ENCODE measurements at regions not wholly inside any gene's neighbourhood (a gene's known extent, or its start where the extent isn't known, plus 50 kb on each side); places are given as distances from the start of the nearest gene placed in this dataset.

DNA sequence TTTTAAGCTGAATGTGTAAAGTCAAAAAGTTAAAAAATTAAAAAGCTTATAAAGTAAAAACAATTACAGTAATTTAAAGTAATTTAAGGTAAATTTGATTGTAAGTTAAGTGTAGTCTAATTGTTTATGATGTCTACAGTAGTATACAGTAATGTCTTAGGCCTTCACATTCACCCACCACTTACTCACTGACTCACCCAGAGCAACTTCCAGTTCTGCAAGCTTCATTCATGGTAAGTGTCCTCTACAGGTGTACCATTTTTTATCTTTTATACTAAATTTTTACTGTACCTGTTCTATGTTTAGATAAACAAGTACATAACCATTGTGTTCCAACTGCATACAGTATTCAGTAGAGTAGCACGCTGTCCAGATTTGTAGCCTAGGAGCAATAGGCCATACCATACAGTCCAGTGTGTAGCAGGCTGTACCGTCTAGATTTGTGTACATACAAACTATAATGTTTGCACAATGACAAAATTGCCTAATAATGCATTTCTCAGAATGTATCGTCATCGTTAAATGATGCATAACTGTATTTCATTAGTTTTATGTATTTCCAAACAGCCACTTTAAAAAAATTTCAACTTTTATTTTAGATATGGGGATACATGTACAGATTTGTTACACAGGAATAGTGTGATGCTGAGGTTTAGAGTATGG lies 319.3 kb downstream of the DYSF start:
- Mint-ChIP-seq H3K9me3 (peaks cover 5% of the 10 kb centered on the region), H3K27ac (no peak overlapping the region), H3K4me3 (no peak overlapping the region), H3K36me3 (ENCODE audit: low read depth) (no peaks in the 10 kb centered on the region), H3K27me3 (no peaks in the 10 kb centered on the region), H3K4me1 (ENCODE audit: low read depth) (no peaks in the 10 kb centered on the region)
- no peak for DNase-seq

DNA sequence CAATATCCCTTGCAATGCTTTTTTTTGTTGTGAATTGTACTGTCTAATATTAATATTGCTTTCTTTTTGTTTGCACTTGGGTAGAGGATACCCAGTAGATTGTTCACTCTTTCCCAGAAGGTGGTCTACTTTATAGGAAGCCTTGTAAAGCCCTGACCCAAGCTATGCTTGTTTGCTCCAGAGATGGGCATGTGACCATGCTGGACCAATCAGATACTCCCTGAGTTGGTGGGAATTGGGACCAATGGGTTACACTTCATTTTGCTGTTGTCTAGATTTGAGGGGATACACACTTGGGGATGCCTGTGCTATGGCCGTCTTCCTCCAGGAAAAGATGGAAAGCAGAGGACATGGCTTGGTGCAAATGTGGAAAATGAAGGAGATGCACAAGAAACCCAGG lies 314.3 kb downstream of the DYSF start:
- DNase-seq, result no peak
- H3K36me3 Mint-ChIP-seq (ENCODE audit: low read depth), result no peaks in the 10 kb centered on the region
- H3K4me1 Mint-ChIP-seq (ENCODE audit: low read depth), result no peaks in the 10 kb centered on the region
- H3K27ac Mint-ChIP-seq, result no peak overlapping the region
- no peak overlapping the region for H3K4me3 Mint-ChIP-seq
- peaks cover 5% of the 10 kb centered on the region for H3K27me3 Mint-ChIP-seq
- H3K9me3 Mint-ChIP-seq, result peaks cover 5% of the 10 kb centered on the region

DNA sequence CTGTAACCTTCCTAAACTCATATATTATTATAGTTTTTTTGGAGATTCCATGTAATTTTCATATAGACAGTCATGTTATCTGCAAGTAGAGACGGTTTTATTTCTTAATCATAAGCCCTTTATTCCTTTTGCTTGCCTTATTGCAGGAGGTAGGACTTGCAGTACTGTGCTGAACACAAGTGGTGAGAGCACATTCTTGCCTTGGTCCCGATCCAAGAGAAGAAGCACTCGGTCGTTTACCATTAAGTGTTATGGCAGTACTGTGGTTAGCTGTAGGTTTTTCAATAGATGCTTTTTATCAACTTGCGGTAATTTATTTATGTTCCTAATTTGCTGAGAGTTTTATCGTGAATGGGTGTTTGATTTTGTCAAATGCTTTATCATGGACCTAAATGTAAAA lies 305.7 kb downstream of the DYSF start:
- Mint-ChIP-seq H3K27ac (no peak overlapping the region), H3K4me1 (ENCODE audit: low read depth) (no peaks in the 10 kb centered on the region), H3K4me3 (no peak overlapping the region), H3K27me3 (peaks cover 21% of the 10 kb centered on the region), H3K36me3 (ENCODE audit: low read depth) (no peaks in the 10 kb centered on the region), H3K9me3 (no peaks in the 10 kb centered on the region)
- no peak for DNase-seq

DNA sequence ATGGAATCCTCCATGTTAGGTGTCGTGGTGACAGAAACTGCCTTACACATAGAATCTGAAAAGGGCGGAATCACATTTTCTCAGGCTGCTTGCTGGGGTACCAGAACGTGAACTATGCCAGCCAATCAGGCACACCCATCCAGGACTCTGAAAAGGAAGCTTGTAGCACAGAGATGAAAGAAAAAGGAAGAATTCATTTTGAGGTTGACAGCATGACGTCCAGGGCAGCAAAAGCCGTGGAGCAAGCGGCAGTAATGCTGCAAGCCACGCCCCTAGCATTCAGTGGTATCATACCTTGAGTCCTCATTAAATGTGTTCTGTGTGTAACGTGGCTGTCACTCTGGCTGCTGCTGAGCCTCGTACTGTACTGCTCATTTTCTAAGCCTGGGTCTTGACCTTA lies 304.0 kb downstream of the DYSF start:
- Mint-ChIP-seq H3K27me3 (peaks cover 16% of the 10 kb centered on the region), H3K4me1 (ENCODE audit: low read depth) (no peaks in the 10 kb centered on the region), H3K27ac (no peak overlapping the region), H3K4me3 (no peak overlapping the region), H3K36me3 (ENCODE audit: low read depth) (no peaks in the 10 kb centered on the region), H3K9me3 (no peaks in the 10 kb centered on the region)
- no peak for DNase-seq

DNA sequence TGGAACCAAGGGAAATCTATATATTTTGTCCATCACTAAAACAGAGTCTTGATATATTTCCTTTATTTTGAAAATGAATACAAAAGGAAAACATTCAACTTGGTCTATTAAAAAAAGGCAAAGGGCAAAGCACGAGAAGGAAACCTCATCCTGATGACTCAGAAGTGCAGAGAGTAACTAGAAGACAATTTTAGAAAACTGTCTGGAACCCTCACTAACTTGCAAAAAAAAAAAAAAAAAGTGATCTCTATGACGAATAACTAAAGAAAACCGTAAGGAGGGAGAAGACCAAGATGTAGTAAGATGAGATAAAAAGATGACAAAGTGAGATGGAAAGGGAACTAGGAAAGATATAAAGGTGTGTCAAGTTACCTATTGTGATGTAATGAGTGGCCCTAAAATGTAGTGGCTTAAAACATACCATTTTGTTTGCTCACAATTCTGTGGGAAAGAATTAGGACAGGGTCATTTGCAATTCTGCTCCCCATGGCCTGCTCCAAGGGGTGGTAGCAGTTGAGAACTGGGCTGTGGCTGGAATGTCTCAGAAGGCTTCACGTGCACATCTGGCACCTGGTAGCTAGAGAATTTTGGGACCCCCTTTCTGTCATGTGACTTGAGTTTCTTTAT lies 303.0 kb downstream of the DYSF start:
- Mint-ChIP-seq H3K27me3 (peaks cover 20% of the 10 kb centered on the region), H3K9me3 (peaks cover 3% of the 10 kb centered on the region), H3K4me3 (no peak overlapping the region), H3K27ac (no peak overlapping the region), H3K36me3 (ENCODE audit: low read depth) (no peaks in the 10 kb centered on the region), H3K4me1 (ENCODE audit: low read depth) (no peaks in the 10 kb centered on the region)
- no peak for DNase-seq

DNA sequence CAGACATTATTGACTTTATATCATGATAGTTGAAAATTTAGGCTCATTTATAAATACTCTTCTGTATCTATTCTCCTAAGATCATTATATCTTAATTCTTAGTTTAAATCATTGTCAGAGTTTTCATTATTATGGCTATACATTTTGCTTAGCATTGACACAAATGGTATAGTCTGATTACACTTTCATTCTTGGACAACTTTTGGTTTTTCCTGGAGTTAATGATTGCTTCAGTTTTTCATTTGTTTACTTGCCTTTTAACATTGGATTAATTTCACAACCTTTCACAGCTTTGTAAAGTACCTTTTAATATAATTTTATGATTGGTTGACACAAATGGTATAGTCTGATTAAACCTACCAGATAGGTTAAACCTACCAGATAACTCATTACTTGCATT lies 298.2 kb downstream of the DYSF start:
- Mint-ChIP-seq H3K4me1 (ENCODE audit: low read depth) (no peaks in the 10 kb centered on the region), H3K9me3 (peaks cover 5% of the 10 kb centered on the region), H3K4me3 (no peak overlapping the region), H3K27me3 (peaks cover 27% of the 10 kb centered on the region), H3K36me3 (ENCODE audit: low read depth) (no peaks in the 10 kb centered on the region), H3K27ac (no peak overlapping the region)
- no peak for DNase-seq

DNA sequence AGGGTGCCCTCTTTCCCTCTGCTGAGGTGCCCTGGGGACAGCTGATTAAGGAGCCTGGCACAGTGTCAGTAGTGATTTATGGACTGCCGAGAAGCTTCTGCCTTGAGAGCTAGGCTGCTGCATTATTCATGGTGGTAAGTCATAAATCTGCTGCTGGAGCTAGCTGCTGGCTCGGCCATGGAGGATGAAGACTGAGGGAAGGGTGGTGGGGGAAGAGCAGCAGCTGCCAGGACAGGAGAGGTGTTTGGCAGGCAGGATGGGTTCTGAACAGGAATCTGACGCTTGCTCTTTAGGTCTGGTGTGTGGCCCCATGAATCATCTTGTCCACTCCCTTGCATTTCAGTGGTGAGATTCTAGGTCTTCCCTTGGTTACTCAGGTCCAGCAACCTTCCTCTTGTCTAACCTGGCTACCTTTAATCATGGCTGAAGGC lies 296.3 kb downstream of the DYSF start:
- Mint-ChIP-seq H3K27ac (no peak overlapping the region), H3K36me3 (ENCODE audit: low read depth) (no peaks in the 10 kb centered on the region), H3K4me3 (no peak overlapping the region), H3K4me1 (ENCODE audit: low read depth) (no peaks in the 10 kb centered on the region), H3K27me3 (peaks cover 25% of the 10 kb centered on the region), H3K9me3 (peaks cover 5% of the 10 kb centered on the region)
- no peak for DNase-seq

DNA sequence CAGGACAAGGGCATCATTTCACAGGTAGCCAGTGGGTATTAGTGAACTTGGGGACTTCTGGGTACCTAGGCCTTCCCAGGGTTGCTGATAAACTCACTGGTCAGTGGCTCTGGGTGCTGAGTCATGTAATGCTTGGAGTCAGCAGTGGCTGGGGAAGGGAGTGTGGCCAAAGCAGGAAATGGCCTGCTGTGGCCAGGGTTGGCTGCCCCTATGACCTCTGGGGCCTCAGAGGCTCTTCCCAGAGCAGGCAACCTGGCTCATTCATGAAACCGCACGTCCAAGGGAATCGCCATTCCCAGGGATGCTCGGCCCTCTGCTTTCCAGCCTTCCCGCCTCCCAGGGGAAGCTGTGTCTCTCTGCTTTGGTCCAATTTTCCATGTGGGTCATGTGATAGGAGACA lies 294.9 kb downstream of the DYSF start:
- H3K27me3 Mint-ChIP-seq, result peaks cover 23% of the 10 kb centered on the region
- H3K9me3 Mint-ChIP-seq, result peaks cover 5% of the 10 kb centered on the region
- no peak overlapping the region for H3K4me3 Mint-ChIP-seq
- no peak for DNase-seq
- no peak overlapping the region for H3K27ac Mint-ChIP-seq
- no peaks in the 10 kb centered on the region for H3K4me1 Mint-ChIP-seq (ENCODE audit: low read depth)
- no peaks in the 10 kb centered on the region for H3K36me3 Mint-ChIP-seq (ENCODE audit: low read depth)

DNA sequence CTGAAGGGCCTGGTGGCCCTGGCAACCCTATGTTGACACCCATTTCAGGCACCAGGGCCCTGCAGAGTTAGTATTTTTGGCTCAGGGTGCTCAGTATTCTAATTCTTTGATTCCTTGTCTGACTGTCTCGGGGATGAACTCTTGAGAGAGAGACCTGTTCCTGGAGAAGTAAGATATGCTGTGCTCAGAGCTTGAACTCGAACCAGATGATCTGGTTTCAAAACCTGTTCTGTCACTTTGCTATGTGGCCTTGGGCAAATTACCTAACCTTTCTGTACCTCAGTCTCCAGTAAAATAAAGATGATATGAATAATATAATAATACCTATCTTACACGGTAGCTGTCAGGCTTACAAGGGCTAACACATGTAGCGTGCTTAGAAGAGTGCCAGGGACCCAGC lies 294.2 kb downstream of the DYSF start:
- DNase-seq, result no peak
- H3K27ac Mint-ChIP-seq, result no peak overlapping the region
- H3K9me3 Mint-ChIP-seq, result peaks cover 5% of the 10 kb centered on the region
- peaks cover 23% of the 10 kb centered on the region for H3K27me3 Mint-ChIP-seq
- no peaks in the 10 kb centered on the region for H3K4me1 Mint-ChIP-seq (ENCODE audit: low read depth)
- H3K4me3 Mint-ChIP-seq, result no peak overlapping the region
- H3K36me3 Mint-ChIP-seq (ENCODE audit: low read depth), result no peaks in the 10 kb centered on the region

DNA sequence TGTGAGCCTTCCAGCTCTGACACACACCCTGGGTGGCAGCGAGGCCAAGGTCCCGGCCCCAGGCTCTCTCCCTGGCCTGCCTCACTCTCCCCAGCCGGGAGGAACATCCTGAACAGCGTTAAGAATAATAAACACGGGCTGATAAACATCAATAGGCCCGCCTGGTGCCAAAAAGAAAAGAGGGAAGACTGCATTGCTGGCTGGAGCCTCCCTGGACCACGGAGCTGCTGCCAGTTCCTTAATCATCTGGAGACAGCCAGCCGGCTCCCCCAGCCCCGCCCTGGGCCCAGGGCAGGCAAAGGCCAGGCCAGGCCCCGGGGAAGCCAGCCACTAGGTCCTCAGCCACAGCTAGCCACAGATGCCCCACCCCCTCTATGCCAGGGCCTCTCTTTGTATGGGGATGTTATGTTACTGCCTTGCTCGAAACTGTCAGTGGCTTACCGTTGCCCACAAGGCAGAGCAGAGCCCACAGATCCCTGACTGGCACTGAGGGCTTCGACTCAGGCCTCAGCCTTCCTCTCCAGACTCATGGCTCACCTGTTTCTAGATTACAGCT lies 293.7 kb downstream of the DYSF start:
- H3K4me3 Mint-ChIP-seq, result no peak overlapping the region

DNA sequence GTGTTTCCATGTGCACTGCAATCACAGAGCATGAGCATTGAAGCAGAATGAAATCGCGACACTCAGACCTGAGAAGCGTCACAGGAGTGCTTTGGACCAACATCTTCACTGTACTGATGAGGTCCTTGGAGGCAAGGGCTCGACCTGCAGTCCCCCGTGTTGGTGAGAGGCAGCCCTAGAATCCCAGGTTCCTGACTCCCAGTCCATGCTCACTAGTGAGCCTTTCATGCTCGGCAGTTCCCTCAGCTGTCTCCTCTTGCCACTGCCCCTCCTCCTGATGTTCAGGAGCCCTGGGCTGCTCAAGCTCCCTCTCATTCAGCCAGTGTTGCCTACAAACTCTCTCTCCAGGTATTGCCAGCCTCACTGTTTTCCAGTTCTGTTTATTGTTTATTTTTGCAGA lies 291.4 kb downstream of the DYSF start:
- Mint-ChIP-seq H3K36me3 (ENCODE audit: low read depth) (no peaks in the 10 kb centered on the region), H3K27me3 (peaks cover 14% of the 10 kb centered on the region), H3K4me1 (ENCODE audit: low read depth) (no peaks in the 10 kb centered on the region), H3K4me3 (no peak overlapping the region), H3K27ac (no peak overlapping the region), H3K9me3 (no peaks in the 10 kb centered on the region)
- DNase-seq, result no peak

More for the DNA sequence above, 293.7 kb downstream of the DYSF start:
- Mint-ChIP-seq H3K36me3 (ENCODE audit: low read depth) (no peaks in the 10 kb centered on the region), H3K9me3 (peaks cover 5% of the 10 kb centered on the region), H3K27ac (no peak overlapping the region), H3K27me3 (peaks cover 22% of the 10 kb centered on the region), H3K4me1 (ENCODE audit: low read depth) (no peaks in the 10 kb centered on the region)
- DNase-seq, result no peak

DNA sequence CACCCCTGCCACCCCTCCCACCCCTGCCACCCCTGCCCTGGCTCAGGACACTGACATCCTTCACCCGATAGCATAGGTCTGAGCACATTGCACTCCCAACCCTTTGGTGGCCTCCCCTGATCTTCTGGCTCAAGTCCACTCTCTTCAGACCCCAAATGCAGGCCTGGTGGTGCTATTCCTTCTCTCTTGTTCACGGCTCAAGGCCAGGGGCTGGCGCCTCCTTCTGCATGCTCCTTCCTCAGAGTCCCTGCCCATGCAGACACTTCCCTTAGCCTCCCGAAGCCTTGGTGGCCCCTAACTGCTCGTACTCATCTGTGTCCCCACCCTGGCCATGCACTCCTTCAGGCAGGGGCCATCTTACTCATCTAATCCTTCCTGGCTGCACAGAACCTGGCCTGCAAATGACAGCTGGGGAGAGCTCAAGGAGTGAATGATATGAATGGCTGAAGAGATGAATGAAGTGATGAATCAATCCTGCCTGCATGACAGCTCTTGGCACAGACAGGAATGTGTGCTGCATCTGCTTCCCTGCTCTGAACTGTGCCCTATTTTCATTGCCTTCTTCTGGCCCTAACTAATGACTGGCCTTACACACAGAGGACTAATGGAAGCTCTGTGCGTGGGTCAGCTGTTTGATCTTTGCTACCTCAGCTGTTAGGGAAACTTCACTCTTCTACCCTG lies 290.8 kb downstream of the DYSF start:
- DNase-seq, result no peak
- Mint-ChIP-seq H3K27me3 (peaks cover 10% of the 10 kb centered on the region), H3K9me3 (no peaks in the 10 kb centered on the region), H3K4me3 (no peak overlapping the region), H3K27ac (no peak overlapping the region), H3K36me3 (ENCODE audit: low read depth) (no peaks in the 10 kb centered on the region), H3K4me1 (ENCODE audit: low read depth) (no peaks in the 10 kb centered on the region)

DNA sequence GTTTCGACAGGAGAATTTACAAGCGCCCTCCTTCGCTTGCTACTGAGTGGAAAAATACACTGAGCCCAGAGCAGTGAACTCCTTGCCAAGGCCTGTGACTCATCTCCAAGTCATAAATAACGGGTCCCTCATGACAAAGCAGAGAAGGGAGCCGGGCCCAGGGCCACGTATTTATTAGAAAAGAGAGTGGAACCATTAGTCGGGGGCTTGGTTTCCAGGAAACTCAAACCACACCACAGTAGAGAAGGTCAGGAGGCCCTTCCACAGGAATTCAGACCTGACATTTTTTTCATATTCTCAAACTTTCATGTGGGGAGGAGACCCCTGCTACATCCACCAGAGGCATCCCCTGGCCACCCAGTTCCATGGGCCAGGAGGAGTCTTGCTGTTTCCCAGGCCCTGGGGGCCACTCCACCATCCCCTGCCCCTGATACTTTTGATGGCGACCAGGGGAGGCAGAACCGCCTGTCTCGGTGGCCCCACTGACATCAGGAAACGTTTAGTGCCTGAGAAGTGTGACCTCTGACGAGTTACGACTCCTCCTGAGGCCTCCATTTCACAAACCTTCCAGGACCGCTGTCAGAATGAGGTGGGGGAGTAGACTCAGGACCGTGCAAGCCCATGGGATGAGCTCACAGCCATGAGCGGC lies 289.7 kb downstream of the DYSF start:
- Mint-ChIP-seq H3K27ac (no peak overlapping the region), H3K27me3 (peaks cover 8% of the 10 kb centered on the region), H3K4me1 (ENCODE audit: low read depth) (no peaks in the 10 kb centered on the region), H3K9me3 (no peaks in the 10 kb centered on the region), H3K36me3 (ENCODE audit: low read depth) (no peaks in the 10 kb centered on the region), H3K4me3 (no peak overlapping the region)
- no peak for DNase-seq

DNA sequence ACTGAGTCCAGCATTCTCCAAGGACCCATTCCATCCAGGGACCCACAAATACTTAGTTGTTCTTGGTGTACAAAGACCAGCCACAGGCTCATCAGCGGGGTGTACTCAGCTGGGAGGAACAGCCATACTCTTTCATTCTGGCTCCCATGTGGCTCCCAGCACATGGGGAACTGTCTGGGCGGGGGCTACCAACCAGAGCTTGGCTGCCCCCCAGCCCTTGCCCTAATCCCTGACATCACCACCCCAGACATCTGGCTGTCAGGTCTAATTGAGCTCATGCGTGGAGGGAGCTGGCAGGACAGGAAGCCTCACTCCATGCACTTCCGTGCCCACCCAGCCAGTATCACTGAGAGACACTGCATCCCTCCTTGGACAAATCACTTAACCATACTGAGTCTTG lies 283.6 kb downstream of the DYSF start:
- H3K9me3 Mint-ChIP-seq, result peaks cover 3% of the 10 kb centered on the region
- no peaks in the 10 kb centered on the region for H3K4me1 Mint-ChIP-seq (ENCODE audit: low read depth)
- H3K27me3 Mint-ChIP-seq, result peaks cover 16% of the 10 kb centered on the region
- H3K4me3 Mint-ChIP-seq, result no peak overlapping the region
- H3K36me3 Mint-ChIP-seq (ENCODE audit: low read depth), result no peaks in the 10 kb centered on the region
- DNase-seq, result no peak
- no peak overlapping the region for H3K27ac Mint-ChIP-seq
